K562 (cell line): ENCODE measurements at regions not wholly inside any gene's neighbourhood (a gene's known extent, or its start where the extent isn't known, plus 50 kb on each side); places are given as distances from the start of the nearest gene placed in this dataset.

ENCODE experiments used
- ATAC-seq: fragments of 200-7000 bp; cut with Tn5 transposase; 3 replicates; pipeline ENCODE4 v1.9.1; 2020; ENCODE audit warnings: moderate library complexity
- BruUV-seq: library from RNA; stranded (reverse); fragments of 400-500 nt; replicated peaks from 2 replicates; lab custom pipeline; 2021; lab: Mats Ljungman, UMichigan
- CTCF ChIA-PET: fragments of 300-600 bp; formaldehyde crosslinking; extraction: SDS; loops from one replicate; lab custom pipeline; 2021; ENCODE audit warnings: low intra/inter-chr PET ratio; lab: Yijun Ruan, JAX
- POLR2A ChIA-PET: fragments of 300-600, 350-650 bp; sonication (Branson Sonifier 250); formaldehyde crosslinking; extraction: SDS; loops from one replicate; lab custom pipeline; 2021; ENCODE audit warnings: antibody characterized with exemption, inconsistent platforms; lab: Yijun Ruan, JAX
- DNase-seq, 4 experiments: peaks; one replicate each; pipeline versions ENCODE4 v3.0.0 to v3.0.0-alpha.2; 2011 to 2018; ENCODE audit warnings: low spot score in 3 of 4, mixed read lengths in 3 of 4; ENCODE audit errors: extremely low read depth in 1 of 4
- FAIRE-seq: peaks from 2 replicates; lab custom pipeline; 2011; peaks lifted over from hg19 to GRCh38; lab: Jason Lieb, UNC
- H2AFZ ChIP-seq: 2 replicates; pipeline ENCODE4 v1.6.0; 2011; ENCODE audit warnings: low read depth, low read length, control low read depth, inconsistent platforms
- H3K27ac ChIP-seq: fragments of 200-600 bp; 3 replicates; pipeline ENCODE4 v1.8.0; 2011; ENCODE audit warnings: low read depth, mild to moderate bottlenecking, control low read depth, inconsistent platforms, low read length, moderate library complexity, mixed read lengths; ENCODE audit errors: extremely low read depth
- H3K27me3 ChIP-seq, 2 experiments: fragments of 300-600 bp in 1 of 2; 2 replicates in 1 of 2; 3 replicates in 1 of 2; pipeline versions ENCODE4 v1.6.0 to v1.8.0; 2011; ENCODE audit warnings: inconsistent platforms in 2 of 2, low read length in 2 of 2, mild to moderate bottlenecking in 1 of 2, mixed read lengths in 1 of 2, moderate library complexity in 1 of 2; ENCODE audit not compliant: control insufficient read depth in 2 of 2, insufficient read depth in 2 of 2
- H3K36me3 ChIP-seq: fragments of 300-600 bp; 3 replicates; pipeline ENCODE4 v1.8.0; 2011; ENCODE audit warnings: mild to moderate bottlenecking, low read length, inconsistent platforms; ENCODE audit not compliant: control insufficient read depth, insufficient read depth
- H3K4me1 ChIP-seq, 2 experiments: fragments of 200-600 bp in 1 of 2; replicated peaks in 1 of 2; 2 replicates in 1 of 2; 3 replicates in 1 of 2; pipeline versions ENCODE4 v1.5.1 to v1.8.0; 2011; ENCODE audit warnings: inconsistent platforms in 2 of 2, low read length in 2 of 2, mild to moderate bottlenecking in 1 of 2, mixed read lengths in 1 of 2, moderate library complexity in 1 of 2; ENCODE audit not compliant: control insufficient read depth in 2 of 2, insufficient read depth in 2 of 2
- H3K4me2 ChIP-seq: 2 replicates; pipeline ENCODE4 v1.6.1; 2011; ENCODE audit warnings: low read length, control low read depth, inconsistent platforms, mixed read lengths; ENCODE audit not compliant: insufficient read depth
- H3K4me3 ChIP-seq: fragments of 200-600 bp; sonication (generic), shearing (Covaris generic); 2 replicates; pipeline ENCODE4 v1.5.1; 2016; ENCODE audit warnings: control low read depth, inconsistent platforms
- H3K79me2 ChIP-seq: fragments of 200-600 bp; 3 replicates; pipeline ENCODE4 v1.8.0; 2011; ENCODE audit warnings: low read length, inconsistent platforms; ENCODE audit not compliant: control insufficient read depth, insufficient read depth
- H3K9ac ChIP-seq, 2 experiments: 2 replicates each; pipeline versions ENCODE4 v1.6.0 to v1.6.1; 2011; ENCODE audit warnings: low read depth in 2 of 2, low read length in 2 of 2, control low read depth in 1 of 2, inconsistent platforms in 1 of 2, mild to moderate bottlenecking in 1 of 2, mixed read lengths in 1 of 2; ENCODE audit not compliant: insufficient read depth in 1 of 2
- H3K9me1 ChIP-seq: one replicate; pipeline ENCODE4 v1.6.0; 2011; ENCODE audit warnings: inconsistent platforms, mild to moderate bottlenecking, low read length, moderate library complexity; ENCODE audit not compliant: control insufficient read depth, insufficient read depth
- H3K9me3 ChIP-seq: replicated peaks from 2 replicates; pipeline ENCODE4 v1.5.1; 2011; ENCODE audit warnings: low read depth, low read length, inconsistent platforms; ENCODE audit not compliant: control insufficient read depth, insufficient read depth
- H4K20me1 ChIP-seq: replicated peaks from 2 replicates; pipeline ENCODE4 v1.6.1; 2011; ENCODE audit warnings: low read length, inconsistent platforms, mixed read lengths; ENCODE audit not compliant: control insufficient read depth, insufficient read depth
- CTCF ChIP-seq, 3 experiments: IDR thresholded peaks in 2 of 3; conservative IDR thresholded peaks in 1 of 3; 2 replicates each; pipeline ENCODE4 v1.5.1; 2011 to 2012; ENCODE audit warnings: low read length in 3 of 3, mild to moderate bottlenecking in 3 of 3, control low read depth in 2 of 3, improper control_type of control experiment in 1 of 3, inconsistent platforms in 1 of 3, low read depth in 1 of 3, mixed read lengths in 1 of 3, moderate library complexity in 1 of 3; ENCODE audit not compliant: insufficient read depth in 2 of 3
- POLR2B ChIP-seq: fragments of 450-650 bp; IDR thresholded peaks from 2 replicates; pipeline ENCODE4 v1.6.1; 2018; ENCODE audit warnings: low read depth; ENCODE audit not compliant: partially characterized antibody
- RAD21 ChIP-seq, 2 experiments: fragments of 250-450 bp in 1 of 2; fragments of 450-650 bp in 1 of 2; sonication (Bioruptor Pico) in 1 of 2; formaldehyde crosslinking in 1 of 2; IDR thresholded peaks in 1 of 2; conservative IDR thresholded peaks in 1 of 2; 2 replicates each; pipeline versions ENCODE4 v1.4.0 to v1.8.0; 2020 to 2022; ENCODE audit warnings: mild to moderate bottlenecking in 2 of 2, moderate library complexity in 1 of 2
- SMC3 ChIP-seq: conservative IDR thresholded peaks from 2 replicates; pipeline ENCODE4 v1.6.1; 2011; ENCODE audit warnings: low read depth, low read length, improper control_type of control experiment; ENCODE audit not compliant: insufficient read depth
- ZNF586 ChIP-seq: fragments of 450-650 bp; formaldehyde crosslinking; conservative IDR thresholded peaks from 2 replicates; pipeline ENCODE4 v1.4.0; 2020; ENCODE audit warnings: mild to moderate bottlenecking, moderate library complexity
- WGBS: fragments of 100-300 bp; shearing (Covaris generic); methylation state at CpG from one replicate; pipeline ENCODE4 v1.1.6; 2016; ENCODE audit warnings: low coverage, mixed read lengths; ENCODE audit not compliant: insufficient coverage; ENCODE audit errors: missing lambda C conversion rate; 5-methylcytosine and 5-hydroxymethylcytosine counted together
- in situ Hi-C: fragments of 300-500 bp; cut with MboI; formaldehyde crosslinking; loops from 4 replicates; pipeline ENCODE4 v1.15.0; 2018; ENCODE audit warnings: inconsistent platforms, mixed read lengths
- intact Hi-C: fragments of 100-400 bp; cut with micrococcal nuclease; formaldehyde crosslinking; loops from 2 replicates; pipeline ENCODE4 v1.14.2; 2022

- ATAC-seq: peak; percentile 72
- H3K4me1 ChIP-seq: no peaks in the 10 kb centered on the region
- H3K9me3 ChIP-seq: 0 out of 2 replicates have a peak, but pooled peaks cover 1% of the 10 kb centered on the region
- H3K27ac ChIP-seq: no peak overlapping the region
- H4K20me1 ChIP-seq: no peaks in the 10 kb centered on the region
- no peaks in the 10 kb centered on the region for H3K36me3 ChIP-seq
- ChIA-PET POLR2A (no interaction called here), CTCF (no interaction called here)
- H3K4me2 ChIP-seq: no peak overlapping the region
- peak; percentile 33 to 57 (median 48) for DNase-seq
- H3K9me1 ChIP-seq: no peaks in the 10 kb centered on the region
- H3K4me3 ChIP-seq: no peak overlapping the region
- no TSS peak for BruUV-seq
- WGBS: 0% methylated on average over 2 of the region's 4 CpGs
- intact Hi-C loops: no loop called here
- in situ Hi-C loops: no loop called here
- no peaks in the 10 kb centered on the region for H3K79me2 ChIP-seq
- no peak overlapping the region for H2AFZ ChIP-seq
- H3K27me3 ChIP-seq: no peaks in the 10 kb centered on the region
- H3K9ac ChIP-seq: no peak overlapping the region
- peak; percentile 26 for FAIRE-seq
- TF ChIP-seq SMC3: 0 out of 2 replicates have a peak, but pooled peaks have one; percentile 23
- TF ChIP-seq POLR2B: no peak
- TF ChIP-seq RAD21 (CRISPR knock-in tag; conservative IDR thresholded peaks at IDR 0.05 in 1 of 2, IDR thresholded peaks at IDR 0.05 in 1 of 2): peak; percentile 37 to 48; a peak in 3 of 4 replicates
- peak; percentile 50 to 77 (median 64) for TF ChIP-seq CTCF (IDR thresholded peaks at IDR 0.05 in 2 of 3, conservative IDR thresholded peaks at IDR 0.05 in 1 of 3; ENCODE audit: insufficient read depth in 2 of 3, low read depth in 1 of 3, low read length in 3 of 3)
- TF ChIP-seq ZNF586 (CRISPR knock-in tag): no peak
Measured at GRCh38 chr2:22355816-22356433, 1029.1 kb upstream of the KLHL29 start.
